Right lobe of liver (tissue), 4 donors: ENCODE measurements at regions not wholly inside any gene's neighbourhood (a gene's known extent, or its start where the extent isn't known, plus 50 kb on each side); places are given as distances from the start of the nearest gene placed in this dataset.

Source experiments
- POLR2A ChIP-seq: fragments of 450-650 bp; IDR thresholded peaks from one replicate; pipeline ENCODE4 v1.6.1; 2017; ENCODE audit warnings: antibody characterized with exemption, mild to moderate bottlenecking
- TF ChIP-seq, protein P1 (sequence below), 4 donors: fragments of 200-600 bp in 3 of 4; fragments of 450-650 bp in 1 of 4; IDR thresholded peaks; one replicate each; pipeline versions ENCODE4 v1.5.1 to v1.8.0; 2016 to 2022; ENCODE audit warnings: antibody characterized with exemption in 4 of 4, mild to moderate bottlenecking in 2 of 4
- donor health status: DM: no; HTN: no; CAD: no.
- donor health status: DM: no; HTN: no; CAD: no.
- donor health status: DM: no; HTN: yes; CAD: no.

DNA sequence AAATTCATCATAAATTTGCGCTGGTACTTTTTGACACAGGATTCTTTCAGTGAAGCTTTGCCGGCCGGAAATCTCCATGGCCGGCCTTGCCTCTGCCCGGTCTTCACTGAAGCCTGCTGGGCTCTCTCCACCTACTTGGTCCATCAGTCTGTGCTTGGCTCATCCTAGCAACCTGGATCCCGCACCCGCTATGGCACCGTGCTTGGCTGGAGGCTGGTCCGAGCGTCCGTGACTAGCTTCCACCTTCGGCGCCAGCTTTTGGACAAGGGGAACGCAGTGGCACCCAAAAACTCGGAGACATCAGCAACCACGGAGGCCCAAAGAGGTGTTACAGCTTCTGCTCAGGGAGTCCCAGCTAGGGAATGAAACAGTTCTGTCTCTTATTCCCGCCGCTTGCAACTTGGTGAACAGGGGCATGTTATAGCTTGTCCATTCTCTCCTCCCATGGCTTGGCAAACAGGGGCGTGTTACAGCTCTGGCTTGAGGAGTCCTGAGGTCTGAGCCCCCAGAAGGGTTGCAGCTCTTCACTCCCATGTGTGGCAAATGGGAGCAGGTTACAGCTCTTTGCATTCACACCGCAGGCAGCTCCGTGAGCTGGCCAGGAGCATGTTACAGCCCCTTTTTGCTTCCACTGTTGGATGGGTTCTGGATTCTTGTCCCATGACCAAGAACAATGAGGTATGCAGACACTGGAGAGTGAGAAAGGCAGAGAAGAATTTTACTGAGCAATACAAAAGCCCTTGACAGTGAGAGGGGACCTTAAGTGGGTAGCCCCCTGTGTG is 204.2 kb downstream of the DIPK2A start:
- no peak for TF ChIP-seq POLR2A
- TF ChIP-seq, protein P1, sequence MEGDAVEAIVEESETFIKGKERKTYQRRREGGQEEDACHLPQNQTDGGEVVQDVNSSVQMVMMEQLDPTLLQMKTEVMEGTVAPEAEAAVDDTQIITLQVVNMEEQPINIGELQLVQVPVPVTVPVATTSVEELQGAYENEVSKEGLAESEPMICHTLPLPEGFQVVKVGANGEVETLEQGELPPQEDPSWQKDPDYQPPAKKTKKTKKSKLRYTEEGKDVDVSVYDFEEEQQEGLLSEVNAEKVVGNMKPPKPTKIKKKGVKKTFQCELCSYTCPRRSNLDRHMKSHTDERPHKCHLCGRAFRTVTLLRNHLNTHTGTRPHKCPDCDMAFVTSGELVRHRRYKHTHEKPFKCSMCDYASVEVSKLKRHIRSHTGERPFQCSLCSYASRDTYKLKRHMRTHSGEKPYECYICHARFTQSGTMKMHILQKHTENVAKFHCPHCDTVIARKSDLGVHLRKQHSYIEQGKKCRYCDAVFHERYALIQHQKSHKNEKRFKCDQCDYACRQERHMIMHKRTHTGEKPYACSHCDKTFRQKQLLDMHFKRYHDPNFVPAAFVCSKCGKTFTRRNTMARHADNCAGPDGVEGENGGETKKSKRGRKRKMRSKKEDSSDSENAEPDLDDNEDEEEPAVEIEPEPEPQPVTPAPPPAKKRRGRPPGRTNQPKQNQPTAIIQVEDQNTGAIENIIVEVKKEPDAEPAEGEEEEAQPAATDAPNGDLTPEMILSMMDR (IDR thresholded peaks at IDR 0.05), result no peak
